GM20000 (cell line): ENCODE measurements at regions not wholly inside any gene's neighbourhood (a gene's known extent, or its start where the extent isn't known, plus 50 kb on each side); places are given as distances from the start of the nearest gene placed in this dataset.

Experiments used
- DNase-seq: peaks from one replicate; pipeline ENCODE4 v3.0.0; 2012; ENCODE audit warnings: low spot score
- CTCF ChIP-seq: IDR thresholded peaks from 2 replicates; pipeline ENCODE4 v1.5.1; 2012; ENCODE audit warnings: mild to moderate bottlenecking, control low read depth; ENCODE audit errors: extremely low read depth, missing control alignments

DNA sequence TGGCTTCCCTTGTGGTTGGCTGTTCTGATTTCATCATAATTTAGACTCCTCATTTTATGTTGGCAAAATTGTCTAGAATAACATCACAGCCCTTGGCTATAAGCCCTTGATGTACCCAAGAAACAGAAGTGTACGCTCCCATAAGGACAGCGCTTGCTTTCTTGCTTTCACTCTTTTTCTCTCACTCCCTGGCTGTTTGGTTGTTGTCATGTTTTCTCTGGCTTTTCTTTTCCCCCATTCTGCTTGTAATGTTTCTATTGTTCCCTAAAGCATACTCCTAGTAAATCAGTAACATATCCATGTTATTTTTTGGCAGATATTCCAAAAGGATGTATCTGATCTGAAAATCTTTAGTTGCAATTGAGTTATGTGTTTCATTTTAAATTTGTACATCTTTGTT, 530.5 kb downstream of the NOVA1 start:
- DNase-seq: no peak
- TF ChIP-seq CTCF: no peak

- TF ChIP-seq CTCF: no peak
- DNase-seq: no peak
Measured at GRCh38 chr14:26056036-26056616, 541.7 kb downstream of the NOVA1 start.

DNA sequence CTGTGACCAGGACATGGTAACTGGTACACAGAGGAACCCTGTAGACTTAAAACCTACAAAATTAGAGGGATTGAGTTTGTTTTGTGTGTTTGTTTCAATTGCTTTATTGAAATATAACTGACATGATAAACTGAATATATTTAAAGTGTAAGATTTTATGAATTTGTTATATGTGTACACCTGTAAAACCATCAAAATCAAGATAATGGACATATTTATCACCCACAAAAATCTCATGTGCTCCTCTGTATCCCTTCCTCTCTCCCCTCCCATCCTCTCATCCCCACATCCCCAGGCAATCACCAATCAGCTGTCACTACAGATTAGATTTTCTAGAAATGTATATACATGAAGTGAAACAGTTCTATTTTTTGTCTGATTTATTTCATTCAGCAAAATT, 565.5 kb downstream of the NOVA1 start:
- TF ChIP-seq CTCF: no peak
- DNase-seq: no peak

DNA sequence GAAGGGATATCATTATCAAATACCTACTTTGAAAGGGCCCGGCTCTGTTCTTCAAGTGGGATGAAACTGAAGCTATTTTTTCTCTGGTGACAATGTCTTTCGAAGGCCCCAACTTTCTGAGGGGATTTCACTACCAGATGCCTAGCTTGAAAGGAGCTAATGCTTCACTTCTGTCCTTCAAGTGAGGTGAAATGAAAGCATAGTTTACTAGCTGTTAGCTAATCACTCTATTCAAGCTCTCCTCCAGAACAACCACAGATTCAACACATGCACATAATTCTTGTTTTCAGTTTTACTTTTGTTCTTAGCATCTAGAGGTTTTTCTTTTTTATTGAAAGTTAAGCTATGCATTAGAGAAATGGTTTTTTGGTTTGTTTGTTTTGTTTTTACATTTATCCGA, 571.4 kb downstream of the NOVA1 start:
- TF ChIP-seq CTCF: no peak
- DNase-seq: no peak

DNA sequence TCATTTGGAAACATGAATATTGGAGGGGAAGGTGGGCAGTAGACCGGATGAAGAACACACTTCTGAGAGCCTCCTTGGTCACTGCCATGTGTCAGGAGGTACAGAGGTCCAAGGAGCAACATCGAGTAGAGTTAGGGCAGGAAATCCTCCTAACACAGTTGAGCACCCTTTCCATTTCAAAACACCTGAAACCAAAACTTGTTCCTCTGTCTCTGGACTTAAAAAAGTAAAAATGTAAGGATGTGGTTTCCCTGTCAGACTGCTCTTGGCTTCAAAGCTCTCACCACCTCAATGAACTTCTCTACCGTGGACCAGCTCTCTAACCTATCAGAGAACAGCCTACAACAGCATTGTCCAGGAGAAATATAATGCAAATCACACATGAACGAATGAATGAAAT, 573.9 kb downstream of the NOVA1 start:
- DNase-seq: no peak
- no peak for TF ChIP-seq CTCF

DNA sequence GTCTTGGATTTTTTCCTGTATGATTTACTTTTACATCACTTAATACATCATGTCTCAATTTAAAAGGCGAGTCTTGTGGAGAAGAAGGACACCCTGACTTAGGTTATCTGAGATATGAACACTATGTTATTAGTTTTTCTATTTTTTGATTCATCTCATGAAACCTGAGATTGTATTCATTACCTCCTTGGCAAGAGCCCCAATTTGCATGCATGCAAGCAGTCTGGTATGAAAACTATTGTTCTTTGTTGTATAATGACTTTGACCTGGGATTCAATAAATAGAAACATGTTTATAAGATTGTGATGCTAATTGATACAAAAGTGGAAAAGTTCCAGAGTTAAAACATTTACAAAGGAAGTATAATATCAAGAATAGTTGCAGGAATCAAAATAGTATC, 576.1 kb downstream of the NOVA1 start:
- no peak for TF ChIP-seq CTCF
- no peak for DNase-seq

DNA sequence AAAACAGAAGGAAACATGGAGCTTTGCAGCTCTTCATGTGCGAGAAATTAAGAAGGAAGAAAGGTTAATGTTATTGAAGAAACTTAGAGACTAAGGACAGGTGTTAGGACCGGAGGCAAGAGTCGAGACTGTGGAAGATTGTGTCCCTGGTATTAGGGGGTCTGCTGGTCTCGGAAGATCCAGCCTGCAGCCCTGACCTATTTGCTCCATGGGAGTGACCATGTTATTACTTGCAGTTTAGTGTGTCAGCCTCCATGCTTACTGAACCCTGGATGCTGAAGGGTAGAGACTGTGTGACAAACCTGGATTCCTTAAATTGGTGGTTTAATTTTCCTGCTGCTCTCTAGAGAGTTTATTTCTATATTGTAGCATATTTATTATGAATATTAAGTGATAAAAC, 580.6 kb downstream of the NOVA1 start:
- DNase-seq: no peak
- TF ChIP-seq CTCF: no peak
